Large intestine (tissue), 3 donors: ENCODE measurements at regions not wholly inside any gene's neighbourhood (a gene's known extent, or its start where the extent isn't known, plus 50 kb on each side); places are given as distances from the start of the nearest gene placed in this dataset.

Experiments used
- DNase-seq, 2 donors: peaks; one replicate each; pipeline versions ENCODE4 v3.0.0 to v3.0.0-alpha.2; 2013
- H3K27ac ChIP-seq: one replicate; pipeline ENCODE4 v1.5.1; 2013; ENCODE audit warnings: low read length
- H3K27me3 ChIP-seq: 2 replicates; pipeline ENCODE4 v1.6.1; 2013; ENCODE audit warnings: low read length; ENCODE audit not compliant: control insufficient read depth, insufficient read depth
- H3K36me3 ChIP-seq: 2 replicates; pipeline ENCODE4 v1.6.1; 2013; ENCODE audit warnings: low read length; ENCODE audit not compliant: control insufficient read depth, insufficient read depth
- H3K4me1 ChIP-seq: one replicate; pipeline ENCODE4 v1.6.1; 2013; ENCODE audit warnings: low read length; ENCODE audit not compliant: control insufficient read depth, insufficient read depth
- H3K4me3 ChIP-seq: one replicate; pipeline ENCODE4 v1.5.1; 2013; ENCODE audit warnings: low read length
- H3K9me3 ChIP-seq: one replicate; pipeline ENCODE4 v1.6.1; 2013; ENCODE audit warnings: mild to moderate bottlenecking, low read depth, low read length, moderate library complexity; ENCODE audit not compliant: control insufficient read depth
- WGBS: methylation state at CpG from one replicate; pipeline ENCODE4 v1.1.5; 2013; ENCODE audit warnings: low lambda C conversion rate; ENCODE audit not compliant: insufficient coverage; 5-methylcytosine and 5-hydroxymethylcytosine counted together

- H3K9me3 ChIP-seq, result no peaks in the 10 kb centered on the region
- peaks cover 9% of the 10 kb centered on the region for H3K4me1 ChIP-seq
- H3K4me3 ChIP-seq, result no peak overlapping the region
- no peaks in the 10 kb centered on the region for H3K27me3 ChIP-seq
- peak; percentile 70 to 71 for DNase-seq
- 57% methylated on average over 2 of the region's 9 CpGs for WGBS
- peak overlapping the region; percentile 39 for H3K27ac ChIP-seq
- no peaks in the 10 kb centered on the region for H3K36me3 ChIP-seq
Observed at GRCh38 chr12:20212658-20213555, 155.4 kb upstream of the PDE3A start.

DNA sequence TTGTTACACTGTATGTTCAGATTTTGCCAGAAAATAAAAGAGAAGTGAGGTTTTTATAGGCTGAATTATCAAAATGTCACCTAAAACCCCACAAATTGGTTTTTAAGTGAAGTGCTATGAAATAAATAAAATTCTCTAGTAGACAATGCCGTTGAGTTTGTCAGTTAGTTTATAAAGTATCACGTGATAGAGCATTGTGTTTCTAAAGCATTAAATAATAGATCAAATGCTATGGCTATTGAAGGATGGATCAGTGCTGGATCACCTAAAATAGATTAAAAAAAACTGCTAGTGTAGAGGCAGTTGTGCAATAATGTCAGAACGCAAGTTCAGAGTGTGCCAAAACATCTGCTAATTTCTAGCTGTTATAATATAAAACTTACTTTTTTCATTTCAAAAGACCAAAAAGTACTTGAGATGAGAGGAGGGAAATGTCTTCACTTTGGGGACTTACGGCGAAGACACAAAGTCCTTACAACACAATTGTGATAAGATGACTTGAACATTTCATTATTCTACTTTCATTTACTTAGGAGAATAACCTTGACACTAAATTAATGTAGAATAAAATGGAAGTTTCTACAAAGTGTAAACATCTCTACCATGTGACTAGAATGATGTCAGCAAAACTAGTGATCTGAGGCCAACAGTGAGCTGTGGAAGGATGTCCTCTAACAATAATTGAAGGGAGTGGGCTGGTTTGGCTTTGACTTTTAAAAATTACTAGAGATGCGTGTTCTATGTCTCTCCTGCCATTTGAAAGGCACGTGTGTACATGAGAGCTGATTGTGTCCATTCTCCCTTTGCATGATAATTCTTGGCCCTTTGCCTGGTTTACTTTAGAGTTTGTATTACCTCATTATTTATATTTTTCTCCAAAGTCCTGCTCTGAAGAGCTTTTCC, 154.4 kb upstream of the PDE3A start:
- H3K27ac ChIP-seq, result no peak overlapping the region
- no peaks in the 10 kb centered on the region for H3K9me3 ChIP-seq
- H3K4me3 ChIP-seq, result no peak overlapping the region
- WGBS, result 84% methylated on average over 3 of the region's 7 CpGs
- peak in 1 of 2 donors; percentile 26 for DNase-seq
- no peaks in the 10 kb centered on the region for H3K27me3 ChIP-seq
- peaks cover 9% of the 10 kb centered on the region for H3K4me1 ChIP-seq
- no peaks in the 10 kb centered on the region for H3K36me3 ChIP-seq

GRCh38 chr12:20220339-20220738, 148.0 kb upstream of the PDE3A start:
- H3K27me3 ChIP-seq, result no peaks in the 10 kb centered on the region
- WGBS, result 100% methylated on average over 1 of the region's 1 CpG
- DNase-seq, result no peak

GRCh38 chr12:20232931-20233675, 135.2 kb upstream of the PDE3A start:
- WGBS, result no CpG with 5 or more reads among the region's 5 CpGs
- Histone ChIP-seq H3K27me3 (no peaks in the 10 kb centered on the region), H3K4me3 (no peak overlapping the region), H3K4me1 (no peaks in the 10 kb centered on the region), H3K36me3 (no peaks in the 10 kb centered on the region), H3K9me3 (peaks cover 4% of the 10 kb centered on the region), H3K27ac (no peak overlapping the region)
- DNase-seq, result no peak

More at GRCh38 chr12:20220339-20220738, 148.0 kb upstream of the PDE3A start:
- Histone ChIP-seq H3K36me3 (no peaks in the 10 kb centered on the region), H3K4me1 (no peaks in the 10 kb centered on the region), H3K27ac (no peak overlapping the region), H3K4me3 (no peak overlapping the region), H3K9me3 (peaks cover 9% of the 10 kb centered on the region)

DNA sequence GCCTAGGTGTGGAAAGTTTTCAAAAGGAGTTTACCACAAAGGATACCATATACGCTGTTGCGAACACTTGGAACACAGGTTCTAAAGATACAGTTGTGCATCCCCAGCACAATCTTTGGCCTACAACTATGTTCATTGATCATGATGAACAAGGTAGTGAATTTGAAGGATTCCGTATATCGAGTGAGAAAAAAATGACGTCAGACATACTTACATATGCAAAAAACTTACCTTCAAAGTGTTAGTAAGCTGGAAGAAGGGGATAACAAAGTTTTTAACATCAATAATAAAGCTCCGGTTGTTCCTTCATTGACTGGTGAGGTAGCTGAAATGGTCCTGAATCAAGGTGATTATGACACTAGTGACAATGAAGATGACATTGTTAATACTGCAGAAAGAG, 133.9 kb upstream of the PDE3A start:
- WGBS, result 94% methylated on average over 4 of the region's 6 CpGs

DNA sequence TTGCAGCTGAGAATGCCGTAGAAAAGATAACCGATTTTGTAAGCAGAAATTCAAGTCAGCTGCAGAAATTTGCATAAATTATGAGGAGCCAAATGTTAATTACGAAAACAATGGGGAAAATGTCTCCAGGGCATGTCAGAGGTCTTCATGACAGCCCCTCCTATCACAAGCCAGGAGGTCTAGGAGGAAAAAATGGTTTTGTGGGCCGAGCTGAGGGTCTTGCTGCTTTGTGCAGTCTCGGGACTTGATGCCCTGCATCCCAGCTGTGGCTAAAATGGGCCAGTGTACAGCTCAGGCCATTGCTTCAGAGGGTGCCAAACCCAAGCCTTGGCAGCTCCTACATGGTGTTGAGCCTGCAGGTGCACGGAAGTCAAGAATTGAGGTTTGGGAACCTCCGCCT, 131.2 kb upstream of the PDE3A start:
- H3K27ac ChIP-seq, result no peak overlapping the region
- no peaks in the 10 kb centered on the region for H3K4me1 ChIP-seq
- no peaks in the 10 kb centered on the region for H3K27me3 ChIP-seq
- WGBS, result 91% methylated on average over 3 of the region's 7 CpGs
- no peaks in the 10 kb centered on the region for H3K9me3 ChIP-seq
- no peak overlapping the region for H3K4me3 ChIP-seq
- DNase-seq, result no peak
- H3K36me3 ChIP-seq, result no peaks in the 10 kb centered on the region

More for the DNA sequence above, 133.9 kb upstream of the PDE3A start:
- no peak overlapping the region for H3K4me3 ChIP-seq
- H3K27me3 ChIP-seq, result no peaks in the 10 kb centered on the region
- no peak for DNase-seq
- H3K36me3 ChIP-seq, result no peaks in the 10 kb centered on the region
- peaks cover 4% of the 10 kb centered on the region for H3K9me3 ChIP-seq
- no peaks in the 10 kb centered on the region for H3K4me1 ChIP-seq
- no peak overlapping the region for H3K27ac ChIP-seq

GRCh38 chr12:20245491-20245890, 122.8 kb upstream of the PDE3A start:
- Histone ChIP-seq H3K27me3 (no peaks in the 10 kb centered on the region), H3K36me3 (no peaks in the 10 kb centered on the region), H3K4me3 (no peak overlapping the region), H3K9me3 (peaks cover 15% of the 10 kb centered on the region), H3K4me1 (no peaks in the 10 kb centered on the region), H3K27ac (no peak overlapping the region)
- DNase-seq, result no peak
- WGBS, result no CpG with 5 or more reads among the region's 1 CpG

GRCh38 chr12:20248646-20249045, 119.7 kb upstream of the PDE3A start:
- no peak for DNase-seq
- WGBS, result no CpG with 5 or more reads among the region's 3 CpGs
- peaks cover 15% of the 10 kb centered on the region for H3K9me3 ChIP-seq

GRCh38 chr12:20250761-20251160, 117.6 kb upstream of the PDE3A start:
- H3K4me3 ChIP-seq, result no peak overlapping the region
- 100% methylated on average over 1 of the region's 1 CpG for WGBS
- H3K36me3 ChIP-seq, result no peaks in the 10 kb centered on the region
- H3K9me3 ChIP-seq, result peaks cover 15% of the 10 kb centered on the region
- no peaks in the 10 kb centered on the region for H3K27me3 ChIP-seq
- H3K27ac ChIP-seq, result no peak overlapping the region
- H3K4me1 ChIP-seq, result no peaks in the 10 kb centered on the region
- no peak for DNase-seq

More at GRCh38 chr12:20248646-20249045, 119.7 kb upstream of the PDE3A start:
- Histone ChIP-seq H3K36me3 (no peaks in the 10 kb centered on the region), H3K27ac (no peak overlapping the region), H3K27me3 (no peaks in the 10 kb centered on the region), H3K4me1 (no peaks in the 10 kb centered on the region), H3K4me3 (no peak overlapping the region)

DNA sequence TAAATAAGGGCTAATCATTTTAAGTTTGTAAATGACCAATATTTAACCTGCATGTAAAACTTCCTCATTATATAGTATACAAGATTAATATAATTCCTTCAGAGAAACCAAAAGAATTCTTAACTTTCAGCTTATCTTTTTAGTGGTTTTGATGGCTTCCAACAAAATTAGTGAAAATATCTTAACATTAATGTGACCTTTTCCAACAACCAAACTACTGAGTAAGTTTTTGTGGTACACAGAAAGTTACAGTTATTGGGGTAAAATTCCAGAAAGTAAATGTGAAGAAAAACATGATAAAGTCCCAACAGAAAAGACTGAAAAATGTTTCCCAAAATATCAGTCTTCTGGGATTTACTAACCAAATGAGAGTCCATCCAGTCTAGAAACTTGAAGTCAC, 111.0 kb upstream of the PDE3A start:
- no peaks in the 10 kb centered on the region for H3K27me3 ChIP-seq
- H3K4me1 ChIP-seq, result no peaks in the 10 kb centered on the region
- DNase-seq, result no peak
- no peak overlapping the region for H3K4me3 ChIP-seq
- H3K9me3 ChIP-seq, result no peaks in the 10 kb centered on the region
- H3K27ac ChIP-seq, result no peak overlapping the region
- no peaks in the 10 kb centered on the region for H3K36me3 ChIP-seq
